Esophagus squamous epithelium (tissue), 5 donors: ENCODE measurements at regions not wholly inside any gene's neighbourhood (a gene's known extent, or its start where the extent isn't known, plus 50 kb on each side); places are given as distances from the start of the nearest gene placed in this dataset.

Experiments
- DNase-seq: peaks from one replicate; lab custom pipeline; 2025; lab: John Stamatoyannopoulos, UW
- H3K27ac ChIP-seq, 4 donors: fragments of 200-600 bp; sonication (generic); one replicate each; pipeline ENCODE4 v1.5.1; 2016 to 2019; ENCODE audit warnings: mild to moderate bottlenecking in 1 of 4
- H3K27me3 ChIP-seq, 4 donors: fragments of 200-600 bp; sonication (generic); 1 replicate in 3 of 4; 2 replicates in 1 of 4; pipeline versions ENCODE4 v1.5.1 to v1.6.0; 2017 to 2021; ENCODE audit warnings: antibody characterized with exemption in 1 of 4
- H3K36me3 ChIP-seq, 3 donors: fragments of 200-600 bp; sonication (generic); one replicate each; pipeline ENCODE4 v1.5.1; 2016 to 2019
- H3K4me1 ChIP-seq, 3 donors: fragments of 200-600 bp; sonication (generic); one replicate each; pipeline ENCODE4 v1.5.1; 2017 to 2019
- H3K4me3 ChIP-seq, 4 donors: fragments of 200-600 bp; sonication (generic); 1 replicate in 3 of 4; 2 replicates in 1 of 4; pipeline ENCODE4 v1.5.1; 2016 to 2019; ENCODE audit warnings: mild to moderate bottlenecking in 2 of 4, moderate library complexity in 1 of 4
- H3K9me3 ChIP-seq, 3 donors: fragments of 200-600 bp; sonication (generic); one replicate each; pipeline ENCODE4 v1.5.1; 2016 to 2019
- CTCF ChIP-seq, 6 experiments: fragments of 450-650 bp in 4 of 6; fragments of 200-600 bp in 2 of 6; sonication (generic) in 2 of 6; IDR thresholded peaks; one replicate each; pipeline ENCODE4 v1.5.1; 2016 to 2019; ENCODE audit warnings: antibody characterized with exemption in 6 of 6, mild to moderate bottlenecking in 4 of 6, moderate library complexity in 4 of 6
- POLR2A ChIP-seq, 4 donors: fragments of 450-650 bp; IDR thresholded peaks; one replicate each; pipeline ENCODE4 v1.6.1; 2017; ENCODE audit warnings: antibody characterized with exemption in 4 of 4, mild to moderate bottlenecking in 4 of 4, moderate library complexity in 3 of 4
- WGBS, 2 donors: methylation state at CpG; one replicate each; pipeline ENCODE4 v1.1.5; 2018; 5-methylcytosine and 5-hydroxymethylcytosine counted together
- intact Hi-C: fragments of 100-400 bp; cut with DNase I; formaldehyde crosslinking; loops from one replicate; pipeline ENCODE4 v1.15.0; 2022
- donor health status: DM: yes; HTN: yes; CAD: no.

- no peak overlapping the region for H3K27ac ChIP-seq
- DNase-seq: no peak
- no peaks in the 10 kb centered on the region for H3K27me3 ChIP-seq
- WGBS, 2 donors: 89 to 94% methylated on average over 2 of the region's 2 CpGs
- no peaks in the 10 kb centered on the region for H3K36me3 ChIP-seq
- TF ChIP-seq CTCF (IDR thresholded peaks at IDR 0.05) (no peak), POLR2A (IDR thresholded peaks at IDR 0.05) (no peak)
- H3K4me1 ChIP-seq: no peaks in the 10 kb centered on the region
- H3K4me3 ChIP-seq: no peak overlapping the region
- H3K9me3 ChIP-seq: no peaks in the 10 kb centered on the region
- intact Hi-C loops: no loop called here
Observed at GRCh38 chr5:58117542-58117941, 342.3 kb downstream of the PLK2 start.

- Histone ChIP-seq H3K27ac (no peak overlapping the region), H3K27me3 (no peaks in the 10 kb centered on the region), H3K9me3 (no peaks in the 10 kb centered on the region), H3K36me3 (no peaks in the 10 kb centered on the region), H3K4me1 (no peaks in the 10 kb centered on the region), H3K4me3 (no peak overlapping the region)
- TF ChIP-seq CTCF (IDR thresholded peaks at IDR 0.05) (no peak), POLR2A (IDR thresholded peaks at IDR 0.05) (no peak)
- intact Hi-C loops: no loop called here
- DNase-seq: no peak
- WGBS, 2 donors: 71 to 77% methylated on average over 3 of the region's 3 CpGs
Observed at GRCh38 chr5:58116346-58116745, 343.5 kb downstream of the PLK2 start.

- TF ChIP-seq POLR2A (IDR thresholded peaks at IDR 0.05) (no peak), CTCF (IDR thresholded peaks at IDR 0.05) (no peak)
- H3K27me3 ChIP-seq: no peaks in the 10 kb centered on the region
- H3K4me1 ChIP-seq: no peaks in the 10 kb centered on the region
- H3K4me3 ChIP-seq: no peak overlapping the region
- no peak for DNase-seq
- intact Hi-C loops: no loop called here
- H3K9me3 ChIP-seq: no peaks in the 10 kb centered on the region
- no peak overlapping the region for H3K27ac ChIP-seq
- no peaks in the 10 kb centered on the region for H3K36me3 ChIP-seq
- 75 to 100% methylated on average over 1 of the region's 1 CpG for WGBS, 2 donors
Observed at GRCh38 chr5:58115811-58116210, 344.1 kb downstream of the PLK2 start.

DNA sequence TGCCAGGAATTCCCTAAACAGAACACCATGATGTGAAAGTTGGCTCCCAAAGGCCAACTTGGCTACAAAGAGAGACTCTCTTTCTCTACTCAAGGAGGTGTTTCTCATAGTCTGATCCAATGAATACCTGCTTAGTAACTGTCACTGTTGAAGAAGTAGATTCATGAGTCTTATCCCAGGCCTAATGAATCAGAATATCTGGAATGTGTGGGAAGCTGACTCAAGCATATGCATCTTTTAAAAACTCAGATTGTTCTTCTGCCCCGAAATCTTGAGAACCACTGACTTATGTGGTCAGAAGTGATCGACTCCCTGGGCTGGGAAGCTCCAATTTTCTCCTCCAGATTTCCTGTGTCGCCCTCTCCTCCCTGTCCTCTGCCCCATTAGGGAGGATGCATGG lies 345.6 kb downstream of the PLK2 start:
- intact Hi-C loops: no loop called here
- H3K4me3 ChIP-seq: no peak overlapping the region
- H3K27ac ChIP-seq: no peak overlapping the region
- H3K27me3 ChIP-seq: no peaks in the 10 kb centered on the region
- no peak for DNase-seq
- H3K9me3 ChIP-seq: no peaks in the 10 kb centered on the region
- WGBS, 2 donors: 44 to 78% methylated on average over 1 to 2 of the region's 3 CpGs
- no peaks in the 10 kb centered on the region for H3K4me1 ChIP-seq
- H3K36me3 ChIP-seq: no peaks in the 10 kb centered on the region
- TF ChIP-seq POLR2A (IDR thresholded peaks at IDR 0.05) (no peak), CTCF (IDR thresholded peaks at IDR 0.05) (no peak)

DNA sequence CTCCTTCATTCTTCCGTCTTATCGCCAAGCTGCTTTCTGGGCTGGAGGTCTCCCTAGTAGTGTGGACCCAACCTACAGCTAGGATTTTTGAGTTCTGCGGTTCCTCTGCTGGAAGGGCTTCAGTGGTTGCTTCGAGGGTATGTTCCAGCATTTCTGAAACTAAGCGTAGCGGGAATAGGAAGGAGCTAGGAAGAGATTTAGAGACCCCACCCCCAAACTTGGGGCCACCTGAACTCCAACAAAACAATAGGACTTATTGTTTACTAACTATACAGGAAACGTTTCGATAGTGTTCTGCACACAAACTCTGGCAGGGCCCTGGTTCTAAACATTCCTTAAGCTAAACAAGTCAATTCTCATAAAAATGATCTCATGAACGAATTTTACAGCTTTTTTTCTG lies 346.7 kb downstream of the PLK2 start:
- intact Hi-C loops: no loop called here
- Histone ChIP-seq H3K36me3 (no peaks in the 10 kb centered on the region), H3K4me3 (no peak overlapping the region), H3K4me1 (no peaks in the 10 kb centered on the region), H3K27me3 (no peaks in the 10 kb centered on the region), H3K27ac (no peak overlapping the region), H3K9me3 (no peaks in the 10 kb centered on the region)
- DNase-seq: no peak
- 84 to 88% methylated on average over 9 of the region's 9 CpGs for WGBS, 2 donors
- no peak for TF ChIP-seq POLR2A (IDR thresholded peaks at IDR 0.05)
- TF ChIP-seq CTCF (IDR thresholded peaks at IDR 0.05): no peak
